ENCODE measurements at regions not wholly inside any gene's neighbourhood (a gene's known extent, or its start where the extent isn't known, plus 50 kb on each side); places are given as distances from the start of the nearest gene placed in this dataset.

DNA sequence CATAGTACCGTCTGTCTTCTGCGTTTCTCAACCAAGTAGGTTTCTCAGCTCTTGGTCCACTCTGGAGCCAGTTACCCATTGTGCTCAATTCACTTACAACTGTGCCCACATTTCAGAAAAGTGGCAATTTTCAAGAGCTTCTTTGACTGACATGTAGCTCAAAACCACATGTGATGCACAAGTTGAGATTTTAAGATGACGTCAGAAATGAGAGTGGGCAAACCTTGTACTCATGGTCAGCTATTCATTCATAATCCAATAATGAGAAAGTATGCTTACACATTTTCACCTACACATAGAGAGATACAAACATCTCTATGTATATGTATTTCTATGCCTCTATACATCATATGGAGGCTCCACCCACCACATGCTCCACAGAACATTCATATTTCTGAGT, 487.2 kb upstream of the AKR1E2 start:
- TF ChIP-seq, protein P1, sequence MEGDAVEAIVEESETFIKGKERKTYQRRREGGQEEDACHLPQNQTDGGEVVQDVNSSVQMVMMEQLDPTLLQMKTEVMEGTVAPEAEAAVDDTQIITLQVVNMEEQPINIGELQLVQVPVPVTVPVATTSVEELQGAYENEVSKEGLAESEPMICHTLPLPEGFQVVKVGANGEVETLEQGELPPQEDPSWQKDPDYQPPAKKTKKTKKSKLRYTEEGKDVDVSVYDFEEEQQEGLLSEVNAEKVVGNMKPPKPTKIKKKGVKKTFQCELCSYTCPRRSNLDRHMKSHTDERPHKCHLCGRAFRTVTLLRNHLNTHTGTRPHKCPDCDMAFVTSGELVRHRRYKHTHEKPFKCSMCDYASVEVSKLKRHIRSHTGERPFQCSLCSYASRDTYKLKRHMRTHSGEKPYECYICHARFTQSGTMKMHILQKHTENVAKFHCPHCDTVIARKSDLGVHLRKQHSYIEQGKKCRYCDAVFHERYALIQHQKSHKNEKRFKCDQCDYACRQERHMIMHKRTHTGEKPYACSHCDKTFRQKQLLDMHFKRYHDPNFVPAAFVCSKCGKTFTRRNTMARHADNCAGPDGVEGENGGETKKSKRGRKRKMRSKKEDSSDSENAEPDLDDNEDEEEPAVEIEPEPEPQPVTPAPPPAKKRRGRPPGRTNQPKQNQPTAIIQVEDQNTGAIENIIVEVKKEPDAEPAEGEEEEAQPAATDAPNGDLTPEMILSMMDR (conservative IDR thresholded peaks at IDR 0.05; ENCODE audit: low read depth, low read length), result no peak
- DNase-seq (ENCODE audit: low read depth), result no peak
- H3K4me3 ChIP-seq (ENCODE audit: low read depth, low read length), result no peak overlapping the region

DNA sequence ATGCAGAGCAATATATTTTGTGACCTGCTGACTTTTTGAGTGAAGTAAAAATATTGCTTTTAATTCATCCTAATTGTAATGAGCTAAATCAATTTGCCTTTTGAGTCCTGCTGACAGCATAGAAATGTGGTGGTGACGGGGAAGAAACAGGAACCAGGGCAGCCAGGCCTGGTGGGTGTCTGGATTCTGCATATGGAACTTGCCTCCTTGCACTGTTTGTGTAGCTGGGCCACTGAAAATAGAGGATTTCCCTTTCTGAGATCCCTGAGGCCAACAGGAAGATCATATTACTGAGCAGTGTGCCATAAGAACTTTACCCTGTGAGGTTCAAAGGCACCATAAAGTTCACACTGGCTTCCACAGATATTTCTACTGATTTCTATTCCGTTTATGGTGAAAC, 488.4 kb upstream of the AKR1E2 start:
- TF ChIP-seq, protein P1 (conservative IDR thresholded peaks at IDR 0.05; ENCODE audit: low read depth, low read length), result no peak
- no peak overlapping the region for H3K4me3 ChIP-seq (ENCODE audit: low read depth, low read length)
- DNase-seq (ENCODE audit: low read depth), result no peak

DNA sequence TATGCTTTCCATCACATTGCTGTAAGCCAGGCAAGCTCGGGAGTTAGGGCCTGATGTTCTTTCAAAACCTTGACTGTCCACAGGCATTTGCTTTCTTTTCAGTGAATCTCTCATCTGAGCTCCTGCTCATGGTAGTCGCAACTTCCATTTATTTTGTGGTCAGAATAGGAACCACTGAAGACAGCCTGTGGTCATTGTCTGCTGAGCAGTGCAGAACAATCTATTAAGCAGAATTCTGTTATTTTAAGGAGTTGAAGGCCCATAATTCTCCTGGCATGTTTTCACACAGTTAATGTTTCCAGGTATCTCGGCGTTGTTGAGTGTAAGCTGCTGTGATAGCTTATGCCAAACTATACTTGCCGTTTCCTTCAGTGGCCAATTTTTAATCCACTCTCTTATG, 491.1 kb upstream of the AKR1E2 start:
- H3K4me3 ChIP-seq (ENCODE audit: low read depth, low read length), result no peak overlapping the region
- no peak for DNase-seq (ENCODE audit: low read depth)
- TF ChIP-seq, protein P1 (conservative IDR thresholded peaks at IDR 0.05; ENCODE audit: low read depth, low read length), result no peak

- TF ChIP-seq, protein P1 (conservative IDR thresholded peaks at IDR 0.05; ENCODE audit: low read depth, low read length), result no peak
- no peak for DNase-seq (ENCODE audit: low read depth)
- no peak overlapping the region for H3K4me3 ChIP-seq (ENCODE audit: low read depth, low read length)
Observed at GRCh38 chr10:4334015-4334414, 492.0 kb upstream of the AKR1E2 start.

DNA sequence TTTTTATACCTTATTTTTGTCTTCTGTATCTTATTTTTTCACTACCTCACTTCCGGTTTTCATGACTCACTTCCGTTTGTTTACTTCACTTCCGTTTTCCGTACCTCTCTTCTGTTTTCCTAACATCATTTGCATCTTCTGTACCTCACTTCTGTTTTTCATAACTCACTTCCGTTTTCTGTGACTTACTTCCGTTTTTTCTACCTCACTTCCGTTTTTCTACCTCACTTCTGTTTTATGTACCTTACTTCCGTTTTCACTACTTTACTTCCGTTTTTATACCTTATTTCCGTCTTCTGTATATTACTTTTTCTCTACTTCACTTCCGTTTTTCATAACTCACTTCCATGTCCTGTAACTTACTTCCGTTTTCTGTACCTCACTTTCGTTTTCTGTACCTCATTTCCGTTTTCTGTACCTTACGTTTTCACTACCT, 492.5 kb upstream of the AKR1E2 start:
- no peak overlapping the region for H3K4me3 ChIP-seq (ENCODE audit: low read depth, low read length)
- DNase-seq (ENCODE audit: low read depth), result no peak

GRCh38 chr10:4332764-4333458, 493.1 kb upstream of the AKR1E2 start:
- DNase-seq (ENCODE audit: low read depth), result no peak
- TF ChIP-seq, protein P1 (conservative IDR thresholded peaks at IDR 0.05; ENCODE audit: low read depth, low read length), result no peak

More for the DNA sequence above, 492.5 kb upstream of the AKR1E2 start:
- TF ChIP-seq, protein P1 (conservative IDR thresholded peaks at IDR 0.05; ENCODE audit: low read depth, low read length), result no peak

GRCh38 chr10:4331150-4331549, 494.9 kb upstream of the AKR1E2 start:
- peak; percentile 39 for DNase-seq (ENCODE audit: low read depth)
- TF ChIP-seq, protein P1 (conservative IDR thresholded peaks at IDR 0.05; ENCODE audit: low read depth, low read length), result no peak
- H3K4me3 ChIP-seq (ENCODE audit: low read depth, low read length), result no peak overlapping the region

More at GRCh38 chr10:4332764-4333458, 493.1 kb upstream of the AKR1E2 start:
- no peak overlapping the region for H3K4me3 ChIP-seq (ENCODE audit: low read depth, low read length)
